GM12891 (cell line): ENCODE measurements at regions not wholly inside any gene's neighbourhood (a gene's known extent, or its start where the extent isn't known, plus 50 kb on each side); places are given as distances from the start of the nearest gene placed in this dataset.

Source experiments
- POLR2A ChIP-seq: IDR thresholded peaks from 2 replicates; pipeline ENCODE4 v1.6.1; 2011; ENCODE audit warnings: low read depth, low read length, control low read depth
- TAF1 ChIP-seq: IDR thresholded peaks from 2 replicates; pipeline ENCODE4 v1.6.1; 2011; ENCODE audit warnings: low read depth, low read length, control low read depth

- no peak for TF ChIP-seq POLR2A
- TF ChIP-seq TAF1 = no peak
These were observed 57.2 kb upstream of the GRHL3 start for GRCh38 chr1:24261977-24262376.
